H1 (cell line): ENCODE measurements at regions not wholly inside any gene's neighbourhood (a gene's known extent, or its start where the extent isn't known, plus 50 kb on each side); places are given as distances from the start of the nearest gene placed in this dataset.

ENCODE experiments used
- CTCF ChIA-PET: fragments of 300-600 bp; sonication (Branson Sonifier 250); formaldehyde crosslinking; loops from one replicate; lab custom pipeline; 2021; ENCODE audit not compliant: partially characterized antibody; lab: Charles Lee
- POLR2A ChIA-PET: fragments of 300-600 bp; sonication (Branson Sonifier 250); formaldehyde crosslinking; loops from one replicate; lab custom pipeline; 2021; ENCODE audit warnings: inconsistent platforms; ENCODE audit not compliant: partially characterized antibody; lab: Charles Lee
- DNase-seq, 2 experiments: peaks; one replicate each; pipeline versions ENCODE4 v3.0.0 to v3.0.0-alpha.2; 2010 to 2022; ENCODE audit warnings: low spot score in 2 of 2, low read depth in 1 of 2, mixed read lengths in 1 of 2
- FAIRE-seq: peaks from 2 replicates; lab custom pipeline; 2011; peaks lifted over from hg19 to GRCh38; lab: Jason Lieb, UNC
- H2AFZ ChIP-seq: 2 replicates; pipeline ENCODE4 v1.8.1; 2012; ENCODE audit warnings: low read length, inconsistent platforms
- H2AK5ac ChIP-seq: 2 replicates; pipeline ENCODE4 v1.6.1; 2013; ENCODE audit warnings: low read depth, low read length
- H2BK120ac ChIP-seq: replicated peaks from 2 replicates; pipeline ENCODE3; 2013; ENCODE audit warnings: low read depth, low read length, inconsistent platforms
- H2BK12ac ChIP-seq: 2 replicates; pipeline ENCODE4 v1.6.1; 2013; ENCODE audit warnings: low read depth, low read length
- H2BK15ac ChIP-seq: 2 replicates; pipeline ENCODE4 v1.6.1; 2013; ENCODE audit warnings: low read length
- H2BK20ac ChIP-seq: 2 replicates; pipeline ENCODE4 v1.6.1; 2013; ENCODE audit warnings: low read length
- H2BK5ac ChIP-seq: 2 replicates; pipeline ENCODE4 v1.6.1; 2013; ENCODE audit warnings: low read depth, low read length
- H3K14ac ChIP-seq: 2 replicates; pipeline ENCODE4 v1.6.1; 2013; ENCODE audit warnings: inconsistent platforms; ENCODE audit not compliant: insufficient read length
- H3K18ac ChIP-seq: 2 replicates; pipeline ENCODE4 v1.6.1; 2013; ENCODE audit warnings: low read length; ENCODE audit errors: extremely low read depth
- H3K23ac ChIP-seq: 2 replicates; pipeline ENCODE4 v1.6.1; 2013; ENCODE audit warnings: inconsistent platforms; ENCODE audit not compliant: insufficient read length
- H3K23me2 ChIP-seq: 2 replicates; pipeline ENCODE4 v1.6.1; 2013; ENCODE audit warnings: low read depth, low read length
- H3K27ac ChIP-seq: 2 replicates; pipeline ENCODE4 v1.6.1; 2011; ENCODE audit warnings: low read depth, low read length, inconsistent platforms
- H3K27me3 ChIP-seq, 4 experiments: replicated peaks in 1 of 4; 1 replicate in 1 of 4; 2 replicates in 3 of 4; pipeline versions ENCODE4 v1.6.1 to v1.8.1; 2011 to 2013; ENCODE audit warnings: low read length in 3 of 4, mild to moderate bottlenecking in 3 of 4, inconsistent platforms in 2 of 4, mixed read lengths in 2 of 4, moderate library complexity in 1 of 4; ENCODE audit not compliant: control insufficient read depth in 3 of 4, insufficient read depth in 3 of 4; ENCODE audit errors: extremely low read depth in 1 of 4
- H3K36me3 ChIP-seq, 4 experiments: 2 replicates each; pipeline versions ENCODE4 v1.6.1 to v1.8.1; 2011 to 2013; ENCODE audit warnings: mild to moderate bottlenecking in 4 of 4, low read length in 3 of 4, moderate library complexity in 2 of 4, control low read depth in 1 of 4, inconsistent platforms in 1 of 4; ENCODE audit not compliant: insufficient read depth in 4 of 4, control insufficient read depth in 2 of 4
- H3K4ac ChIP-seq: replicated peaks from 2 replicates; pipeline ENCODE3; 2013; ENCODE audit warnings: low read length, low read depth, mixed read lengths, inconsistent platforms; ENCODE audit not compliant: insufficient read length
- H3K4me1 ChIP-seq, 4 experiments: replicated peaks in 1 of 4; 1 replicate in 1 of 4; 2 replicates in 3 of 4; pipeline versions ENCODE4 v1.6.1 to v1.8.1; 2011 to 2013; ENCODE audit warnings: low read length in 3 of 4, inconsistent platforms in 2 of 4, mixed read lengths in 1 of 4; ENCODE audit not compliant: insufficient read depth in 4 of 4, control insufficient read depth in 3 of 4
- H3K4me2 ChIP-seq, 2 experiments: 2 replicates each; pipeline versions ENCODE4 v1.6.1 to v1.8.1; 2011 to 2013; ENCODE audit warnings: low read depth in 2 of 2, low read length in 2 of 2, control low read depth in 1 of 2, inconsistent platforms in 1 of 2, mild to moderate bottlenecking in 1 of 2; ENCODE audit not compliant: insufficient read depth in 1 of 2
- H3K4me3 ChIP-seq, 4 experiments: fragments of 200-600, 300-600 bp in 1 of 4; sonication (generic), shearing (Covaris generic), sonication (Bioruptor Twin) in 1 of 4; 2 replicates each; pipeline versions ENCODE4 v1.5.1 to v1.8.1; 2011 to 2016; ENCODE audit warnings: low read length in 4 of 4, low read depth in 3 of 4, control low read depth in 2 of 4, inconsistent platforms in 2 of 4, mild to moderate bottlenecking in 2 of 4, mixed read lengths in 1 of 4, moderate library complexity in 1 of 4; ENCODE audit not compliant: insufficient read depth in 2 of 4; ENCODE audit errors: extremely low read depth in 1 of 4
- H3K56ac ChIP-seq: replicated peaks from 2 replicates; pipeline ENCODE3; 2013; ENCODE audit warnings: low read depth, mild to moderate bottlenecking, mixed read lengths, low read length, inconsistent platforms; ENCODE audit not compliant: insufficient read length
- H3K79me1 ChIP-seq: 2 replicates; pipeline ENCODE4 v1.6.1; 2013; ENCODE audit warnings: low read depth, low read length, control low read depth
- H3K79me2 ChIP-seq, 2 experiments: 2 replicates each; pipeline versions ENCODE4 v1.6.1 to v1.8.1; 2012 to 2013; ENCODE audit warnings: low read length in 2 of 2, mild to moderate bottlenecking in 2 of 2, inconsistent platforms in 1 of 2; ENCODE audit not compliant: insufficient read depth in 2 of 2, control insufficient read depth in 1 of 2
- H3K9ac ChIP-seq, 4 experiments: replicated peaks in 1 of 4; 1 replicate in 1 of 4; 2 replicates in 3 of 4; pipeline versions ENCODE4 v1.6.1 to v1.8.1; 2011 to 2013; ENCODE audit warnings: low read depth in 3 of 4, low read length in 3 of 4, control low read depth in 2 of 4, mild to moderate bottlenecking in 2 of 4, moderate library complexity in 2 of 4, inconsistent platforms in 1 of 4; ENCODE audit errors: extremely low read depth in 1 of 4
- H3K9me3 ChIP-seq, 2 experiments: 2 replicates each; pipeline versions ENCODE4 v1.6.1 to v1.8.1; 2012 to 2013; ENCODE audit warnings: mild to moderate bottlenecking in 2 of 2, moderate library complexity in 2 of 2, control low read depth in 1 of 2, inconsistent platforms in 1 of 2, low read depth in 1 of 2, low read length in 1 of 2, mixed read lengths in 1 of 2; ENCODE audit not compliant: insufficient read depth in 2 of 2
- H4K20me1 ChIP-seq, 2 experiments: replicated peaks in 1 of 2; 2 replicates each; pipeline versions ENCODE3 to v1.8.1; 2011 to 2013; ENCODE audit warnings: inconsistent platforms in 2 of 2, low read length in 2 of 2, mild to moderate bottlenecking in 1 of 2; ENCODE audit not compliant: insufficient read depth in 2 of 2, control insufficient read depth in 1 of 2
- H4K5ac ChIP-seq: 2 replicates; pipeline ENCODE4 v1.6.1; 2013; ENCODE audit warnings: low read length, low read depth, mixed read lengths, inconsistent platforms; ENCODE audit not compliant: insufficient read length
- H4K8ac ChIP-seq: 2 replicates; pipeline ENCODE4 v1.8.0; 2013; ENCODE audit warnings: mild to moderate bottlenecking, moderate library complexity, low read length, inconsistent platforms; ENCODE audit not compliant: insufficient read depth; ENCODE audit errors: extremely low read depth
- H4K91ac ChIP-seq: replicated peaks from 2 replicates; pipeline ENCODE3; 2013; ENCODE audit warnings: low read length, mixed read lengths, inconsistent platforms; ENCODE audit not compliant: insufficient read length
- TAF1 ChIP-seq: IDR thresholded peaks from 2 replicates; pipeline ENCODE4 v1.6.1; 2011; ENCODE audit warnings: mild to moderate bottlenecking, low read depth, low read length
- TAF7 ChIP-seq: optimal IDR thresholded peaks from 2 replicates; pipeline ENCODE3; 2011; ENCODE audit warnings: low read depth, mild to moderate bottlenecking, inconsistent platforms, low read length, moderate library complexity, borderline replicate concordance
- WGBS, 2 experiments: shearing (Covaris generic) in 1 of 2; methylation state at CpG; one replicate each; pipeline versions ENCODE4 v1.1.6 to v1.1.7; 2013 to 2015; ENCODE audit warnings: low lambda C conversion rate in 2 of 2, mixed read lengths in 2 of 2, inconsistent platforms in 1 of 2, low coverage in 1 of 2, missing lambda C conversion rate in 1 of 2; ENCODE audit not compliant: insufficient replicate concordance in 2 of 2, insufficient coverage in 1 of 2, insufficient read length in 1 of 2; ENCODE audit errors: extremely low coverage in 1 of 2, missing lambda C conversion rate in 1 of 2; 5-methylcytosine and 5-hydroxymethylcytosine counted together

GRCh38 chr15:54815556-54815955 is 381.2 kb downstream of the RSL24D1 start:
- no peak overlapping the region for H2BK5ac ChIP-seq
- no peaks in the 10 kb centered on the region for H3K79me1 ChIP-seq
- H3K27me3 ChIP-seq, result no peaks in the 10 kb centered on the region
- ChIA-PET POLR2A (no interaction called here), CTCF (no interaction called here)
- H3K9me3 ChIP-seq, result peaks cover 25 to 54% of the 10 kb centered on the region in 2 experiments
- 87% methylated on average over 4 of the region's 4 CpGs; no CpG with 5 or more reads in 1 of the 2 experiments for WGBS, 2 experiments
- no peak for DNase-seq
- no peak overlapping the region for H3K56ac ChIP-seq
- no peak overlapping the region for H3K4me3 ChIP-seq
- H3K36me3 ChIP-seq, result no peaks in the 10 kb centered on the region
- H2AFZ ChIP-seq, result no peak overlapping the region
- H3K23ac ChIP-seq, result no peak overlapping the region
- no peak overlapping the region for H2BK120ac ChIP-seq
- no peak overlapping the region for H2AK5ac ChIP-seq
- H3K4ac ChIP-seq, result no peak overlapping the region
- TF ChIP-seq TAF7 (no peak), TAF1 (no peak)
- TF ChIP-seq, all 59 proteins: peak for 0
- Histone ChIP-seq H3K23me2 (no peaks in the 10 kb centered on the region), H2BK12ac (no peak overlapping the region), H3K27ac (no peak overlapping the region), H2BK15ac (no peak overlapping the region), H3K18ac (no peak overlapping the region), H4K91ac (no peak overlapping the region), H3K9ac (no peak overlapping the region), H3K79me2 (no peaks in the 10 kb centered on the region), H3K4me2 (no peak overlapping the region), H4K20me1 (no peaks in the 10 kb centered on the region), H3K4me1 (no peaks in the 10 kb centered on the region), H4K5ac (no peak overlapping the region), H3K14ac (no peak overlapping the region), H2BK20ac (no peak overlapping the region), H4K8ac (no peak overlapping the region)
- FAIRE-seq, result no peak
